ENCODE measurements at regions not wholly inside any gene's neighbourhood (a gene's known extent, or its start where the extent isn't known, plus 50 kb on each side); places are given as distances from the start of the nearest gene placed in this dataset.
"Not testable (repeated sequence)": the region's sequence is repeated elsewhere in the genome, so short reads cannot be mapped to it uniquely, and the experiment has no call there.

DNA sequence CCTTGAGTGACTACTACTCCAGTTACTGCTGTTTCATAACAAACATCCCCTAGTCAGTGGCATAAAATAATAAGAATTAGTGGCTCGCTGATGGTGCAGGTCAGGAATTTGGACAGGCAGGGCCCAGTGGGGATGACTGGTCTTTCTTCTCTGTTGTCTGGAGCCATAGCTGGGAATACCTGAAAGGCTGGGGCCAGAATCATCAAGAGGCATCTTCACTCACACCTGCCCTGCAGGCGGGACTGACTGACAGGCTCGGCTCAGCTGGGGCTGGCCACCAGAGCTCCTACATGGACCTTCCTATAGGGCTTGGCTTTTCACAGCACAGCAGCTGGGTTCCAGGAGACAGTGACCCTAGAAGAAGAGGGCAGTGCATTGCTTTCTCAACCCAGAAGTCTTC lies 148.8 kb upstream of the ATP10A start:
- H3K27ac Mint-ChIP-seq = no peak overlapping the region
- no peaks in the 10 kb centered on the region for H3K36me3 Mint-ChIP-seq
- H3K9me3 Mint-ChIP-seq = no peaks in the 10 kb centered on the region
- peaks cover 12% of the 10 kb centered on the region for H3K27me3 Mint-ChIP-seq
- H3K4me3 Mint-ChIP-seq = no peak overlapping the region
- H3K4me1 Mint-ChIP-seq = no peaks in the 10 kb centered on the region

DNA sequence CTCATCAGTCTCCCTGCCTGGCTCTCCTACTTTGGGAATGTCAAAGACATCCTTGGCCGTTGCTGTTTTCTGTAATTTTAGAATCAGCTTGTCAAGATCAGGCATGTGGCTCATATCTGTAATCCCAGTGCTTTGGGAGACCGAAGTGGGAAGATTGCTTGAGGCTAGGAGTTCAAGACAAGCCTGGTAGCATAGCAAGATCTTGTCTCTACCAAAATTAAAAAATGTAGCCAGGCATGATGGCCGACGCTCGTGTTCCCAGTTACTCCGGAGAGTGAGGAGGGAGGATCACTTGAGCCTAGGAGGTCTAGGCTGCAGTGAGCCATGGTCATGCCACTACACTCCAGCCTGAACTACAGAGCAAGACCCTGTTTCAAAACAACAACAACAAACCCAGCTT lies 144.0 kb upstream of the ATP10A start:
- Mint-ChIP-seq H3K9me3 (no peaks in the 10 kb centered on the region), H3K27ac (no peak overlapping the region), H3K4me3 (no peak overlapping the region), H3K36me3 (no peaks in the 10 kb centered on the region), H3K4me1 (no peaks in the 10 kb centered on the region), H3K27me3 (peaks cover 5% of the 10 kb centered on the region)

DNA sequence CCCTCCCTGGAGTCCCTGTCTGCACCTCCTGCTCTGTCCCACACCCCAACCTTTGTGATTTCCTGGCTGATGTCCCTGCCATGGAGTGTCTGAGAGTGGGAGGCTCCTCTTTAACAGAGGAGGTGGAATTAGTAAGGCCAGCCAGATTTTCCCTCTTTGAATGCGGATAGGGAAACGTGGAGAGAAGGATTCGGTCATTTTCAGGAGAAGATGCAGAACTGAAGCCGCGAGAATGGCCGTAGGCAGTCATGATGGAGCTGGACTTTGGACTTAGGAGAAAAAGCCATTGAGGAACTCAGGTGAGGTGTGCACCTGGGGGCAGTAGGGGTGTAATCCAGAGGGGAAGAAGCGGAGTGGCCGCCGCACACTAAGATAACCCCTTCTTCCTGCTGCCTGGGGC lies 138.1 kb upstream of the ATP10A start:
- no peaks in the 10 kb centered on the region for H3K4me1 Mint-ChIP-seq
- H3K36me3 Mint-ChIP-seq = no peaks in the 10 kb centered on the region
- no peak overlapping the region for H3K27ac Mint-ChIP-seq
- H3K4me3 Mint-ChIP-seq = no peak overlapping the region
- no peaks in the 10 kb centered on the region for H3K9me3 Mint-ChIP-seq
- peaks cover 3% of the 10 kb centered on the region for H3K27me3 Mint-ChIP-seq

DNA sequence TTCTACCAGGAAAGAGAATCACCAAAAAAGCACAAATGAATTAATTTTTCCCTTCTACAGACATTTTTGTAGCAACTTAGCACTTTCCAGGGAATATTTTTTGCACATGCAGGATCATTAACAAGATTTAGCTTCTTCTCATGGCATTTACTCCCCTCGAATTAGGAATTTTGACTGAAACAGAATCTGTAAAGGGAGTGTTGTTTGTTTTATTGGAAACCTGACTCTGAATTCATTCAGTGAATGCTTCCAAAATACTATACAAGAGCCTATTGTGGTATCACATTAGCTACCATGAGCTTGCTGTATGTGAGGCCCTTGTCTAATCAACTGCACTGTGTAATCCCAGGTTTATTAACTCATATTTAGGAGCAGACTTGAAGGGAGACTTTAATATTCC lies 130.4 kb upstream of the ATP10A start:
- no peaks in the 10 kb centered on the region for H3K4me1 Mint-ChIP-seq
- H3K9me3 Mint-ChIP-seq = no peaks in the 10 kb centered on the region
- H3K36me3 Mint-ChIP-seq = no peaks in the 10 kb centered on the region
- no peak overlapping the region for H3K27ac Mint-ChIP-seq
- H3K4me3 Mint-ChIP-seq = no peak overlapping the region
- no peaks in the 10 kb centered on the region for H3K27me3 Mint-ChIP-seq

DNA sequence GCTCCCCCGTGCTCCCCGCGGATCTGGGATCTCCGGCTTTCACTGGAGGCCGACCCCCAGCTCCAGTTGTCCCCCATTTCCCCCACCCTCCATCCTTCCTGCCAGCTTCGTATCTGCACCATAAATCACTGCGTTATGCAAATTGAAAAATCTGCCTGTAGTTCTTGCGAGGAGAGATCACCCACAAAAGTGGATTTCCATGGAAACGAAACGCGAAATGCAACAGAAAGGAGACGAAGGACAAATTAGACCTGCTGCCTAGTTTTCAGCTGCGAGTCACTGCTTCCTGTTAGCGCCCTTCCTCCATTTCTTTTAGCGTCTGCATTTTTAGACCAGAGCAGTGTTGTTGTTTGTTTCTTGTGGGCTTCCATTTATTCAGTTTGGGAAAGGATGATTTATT lies 127.1 kb upstream of the ATP10A start:
- Mint-ChIP-seq H3K4me1 (no peaks in the 10 kb centered on the region), H3K27me3 (no peaks in the 10 kb centered on the region), H3K36me3 (no peaks in the 10 kb centered on the region), H3K4me3 (no peak overlapping the region), H3K9me3 (no peaks in the 10 kb centered on the region), H3K27ac (no peak overlapping the region)

DNA sequence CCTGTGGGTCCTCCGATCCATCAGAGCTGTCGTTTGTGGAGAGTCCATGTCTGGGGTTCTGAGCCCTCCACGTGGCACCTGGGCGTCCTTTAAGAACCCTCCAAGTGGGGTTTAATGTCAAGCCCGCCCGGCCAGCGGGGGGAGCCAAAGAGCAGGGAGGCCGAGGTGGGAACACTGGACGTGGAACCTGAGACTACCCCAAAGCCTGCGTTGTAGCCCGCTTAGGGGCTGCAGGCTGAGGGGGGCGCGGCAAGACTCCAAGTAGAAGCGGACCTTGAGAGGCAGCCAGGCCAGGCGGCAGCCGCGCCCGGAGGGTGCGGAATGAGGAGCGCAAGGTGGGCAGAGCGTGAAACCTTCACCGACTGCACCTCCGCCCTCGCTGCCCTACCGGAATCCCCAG lies 126.2 kb upstream of the ATP10A start:
- no peaks in the 10 kb centered on the region for H3K9me3 Mint-ChIP-seq

DNA sequence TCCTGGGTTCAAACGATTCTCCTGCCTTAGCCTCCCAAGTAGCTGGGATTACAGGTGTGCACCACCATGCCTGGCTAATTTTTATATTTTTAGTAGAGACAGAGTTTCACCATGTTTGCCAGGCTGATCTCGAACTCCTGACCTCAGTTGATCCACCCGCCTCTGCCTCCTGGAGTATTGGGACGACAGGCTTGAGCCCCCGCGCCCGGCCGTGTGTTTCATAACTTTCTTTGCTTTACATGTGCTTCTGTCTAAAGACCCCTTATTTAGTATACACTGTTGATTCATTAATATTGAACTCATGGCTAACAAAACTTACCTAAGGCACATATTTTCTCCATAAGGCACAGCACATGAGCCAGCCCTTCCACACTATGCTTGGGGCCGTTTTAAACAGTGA lies 125.6 kb upstream of the ATP10A start:
- not testable (repeated sequence) for H3K4me1 Mint-ChIP-seq, H3K4me3 Mint-ChIP-seq, H3K9me3 Mint-ChIP-seq, H3K36me3 Mint-ChIP-seq, H3K27ac Mint-ChIP-seq, H3K27me3 Mint-ChIP-seq

More for the DNA sequence above, 126.2 kb upstream of the ATP10A start:
- Mint-ChIP-seq H3K4me3 (no peak overlapping the region), H3K36me3 (no peaks in the 10 kb centered on the region), H3K4me1 (no peaks in the 10 kb centered on the region), H3K27me3 (no peaks in the 10 kb centered on the region), H3K27ac (no peak overlapping the region)

DNA sequence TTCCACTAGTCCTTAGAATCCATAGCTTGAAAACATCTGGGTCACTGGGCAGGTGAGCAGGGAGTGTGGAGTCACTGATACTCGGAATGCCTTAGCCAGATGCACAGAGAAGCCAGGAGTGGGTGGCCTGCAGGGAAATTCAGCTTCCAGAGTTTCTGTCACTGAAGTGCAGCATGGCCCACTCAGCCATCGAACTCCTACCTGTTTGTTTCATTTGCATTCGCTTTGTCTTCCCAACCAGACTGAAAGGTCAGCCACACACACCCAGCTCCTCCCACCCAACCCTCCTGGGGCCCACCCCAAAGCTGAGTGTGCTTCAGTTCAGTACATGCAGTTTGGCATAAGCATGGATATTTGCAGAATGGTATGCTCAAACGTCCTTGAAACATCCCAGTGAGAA lies 124.5 kb upstream of the ATP10A start:
- Mint-ChIP-seq H3K27me3 (no peaks in the 10 kb centered on the region), H3K4me1 (no peaks in the 10 kb centered on the region), H3K4me3 (no peak overlapping the region), H3K9me3 (no peaks in the 10 kb centered on the region), H3K36me3 (no peaks in the 10 kb centered on the region), H3K27ac (no peak overlapping the region)

DNA sequence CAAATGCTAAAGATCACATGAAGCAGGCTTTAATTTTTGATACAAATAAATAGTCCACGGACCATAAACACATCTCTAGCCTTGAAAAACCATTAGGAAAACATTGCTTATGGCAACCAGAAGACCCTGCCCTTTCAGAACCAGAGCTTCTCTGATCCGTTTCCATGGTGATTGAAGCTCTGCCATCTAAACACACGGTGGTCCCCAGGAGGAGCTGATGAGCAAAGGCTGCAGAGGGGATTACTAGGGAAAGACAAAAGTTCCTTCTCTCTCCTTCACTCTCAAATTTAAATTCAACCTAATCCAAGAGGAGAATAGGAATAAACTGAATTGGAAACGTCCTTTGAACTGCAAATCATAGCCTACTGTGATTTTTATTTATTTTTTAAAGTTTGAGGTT lies 122.0 kb upstream of the ATP10A start:
- Mint-ChIP-seq H3K36me3 (no peaks in the 10 kb centered on the region), H3K9me3 (no peaks in the 10 kb centered on the region), H3K27me3 (no peaks in the 10 kb centered on the region), H3K4me1 (no peaks in the 10 kb centered on the region), H3K27ac (no peak overlapping the region), H3K4me3 (no peak overlapping the region)

DNA sequence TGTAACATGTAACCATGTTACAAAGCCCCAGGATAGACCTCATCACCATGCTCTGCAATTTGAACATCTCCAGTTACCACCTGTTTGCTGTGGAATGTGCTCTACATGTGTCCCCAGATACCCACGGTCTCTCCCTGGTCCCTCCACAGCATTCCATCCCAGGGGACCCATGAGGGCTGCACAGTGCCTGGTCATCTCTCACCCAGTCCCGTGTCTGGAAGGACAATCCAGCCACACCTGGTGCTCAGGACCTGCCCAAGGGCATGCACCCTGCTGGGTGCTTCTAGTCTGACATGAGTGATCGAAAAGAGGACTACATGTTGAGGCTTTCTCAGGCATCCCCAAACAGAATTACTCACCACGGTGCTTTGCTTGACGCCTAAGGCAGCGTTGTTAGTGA lies 119.6 kb upstream of the ATP10A start:
- Mint-ChIP-seq H3K4me1 (no peaks in the 10 kb centered on the region), H3K4me3 (no peak overlapping the region), H3K27ac (no peak overlapping the region)

DNA sequence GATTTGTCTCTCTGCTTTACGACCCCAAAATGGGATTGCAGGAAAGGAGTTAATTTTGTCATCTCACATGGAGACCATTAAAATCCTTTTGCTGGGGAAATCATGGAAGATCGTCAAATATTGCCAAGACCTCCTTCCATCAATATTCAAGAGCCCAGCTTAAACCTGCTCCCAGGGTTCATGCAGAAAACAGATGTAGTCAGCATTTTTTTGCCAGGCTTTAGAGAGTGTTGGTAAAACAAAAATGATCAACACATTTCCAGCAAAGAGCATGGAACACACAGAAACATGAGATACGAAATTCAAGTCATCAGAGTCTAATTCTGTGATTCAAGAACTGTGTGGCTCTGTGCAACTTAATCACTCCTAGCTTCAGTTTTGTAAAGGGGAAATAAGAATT lies 118.0 kb upstream of the ATP10A start:
- no peaks in the 10 kb centered on the region for H3K9me3 Mint-ChIP-seq
- H3K4me3 Mint-ChIP-seq = no peak overlapping the region
- no peaks in the 10 kb centered on the region for H3K27me3 Mint-ChIP-seq
- H3K4me1 Mint-ChIP-seq = no peaks in the 10 kb centered on the region
- H3K36me3 Mint-ChIP-seq = no peaks in the 10 kb centered on the region
- H3K27ac Mint-ChIP-seq = no peak overlapping the region

More for the DNA sequence above, 119.6 kb upstream of the ATP10A start:
- no peaks in the 10 kb centered on the region for H3K9me3 Mint-ChIP-seq
- H3K36me3 Mint-ChIP-seq = no peaks in the 10 kb centered on the region
- H3K27me3 Mint-ChIP-seq = no peaks in the 10 kb centered on the region

DNA sequence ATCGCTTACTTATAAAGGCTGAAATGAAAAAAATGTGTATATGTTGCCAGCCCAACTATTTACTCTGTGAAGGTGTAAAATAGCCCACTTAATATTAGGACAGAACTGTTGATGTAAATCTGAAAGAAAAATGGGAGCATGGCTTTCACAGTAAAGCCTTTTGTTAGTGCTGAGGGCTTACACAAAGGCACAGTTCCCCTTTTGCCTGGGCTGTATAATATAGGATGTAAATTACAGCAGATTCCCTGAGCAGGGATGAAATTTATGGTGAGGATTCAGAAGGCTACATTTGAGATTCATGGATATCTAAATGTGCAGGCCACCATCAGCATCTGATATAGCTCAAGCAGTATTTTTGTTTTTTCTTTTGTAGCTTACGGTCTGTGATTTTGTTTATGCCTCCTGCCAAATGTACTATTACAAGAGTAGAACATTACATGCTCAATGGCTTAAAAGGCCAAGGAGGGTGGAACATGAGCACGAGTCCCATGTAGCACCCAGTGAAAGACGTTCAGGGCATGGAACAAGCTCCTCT lies 109.1 kb upstream of the ATP10A start:
- H3K36me3 Mint-ChIP-seq = no peaks in the 10 kb centered on the region
- no peak overlapping the region for H3K4me3 Mint-ChIP-seq
- no peaks in the 10 kb centered on the region for H3K9me3 Mint-ChIP-seq
- no peak overlapping the region for H3K27ac Mint-ChIP-seq
- no peaks in the 10 kb centered on the region for H3K27me3 Mint-ChIP-seq
- H3K4me1 Mint-ChIP-seq = no peaks in the 10 kb centered on the region

DNA sequence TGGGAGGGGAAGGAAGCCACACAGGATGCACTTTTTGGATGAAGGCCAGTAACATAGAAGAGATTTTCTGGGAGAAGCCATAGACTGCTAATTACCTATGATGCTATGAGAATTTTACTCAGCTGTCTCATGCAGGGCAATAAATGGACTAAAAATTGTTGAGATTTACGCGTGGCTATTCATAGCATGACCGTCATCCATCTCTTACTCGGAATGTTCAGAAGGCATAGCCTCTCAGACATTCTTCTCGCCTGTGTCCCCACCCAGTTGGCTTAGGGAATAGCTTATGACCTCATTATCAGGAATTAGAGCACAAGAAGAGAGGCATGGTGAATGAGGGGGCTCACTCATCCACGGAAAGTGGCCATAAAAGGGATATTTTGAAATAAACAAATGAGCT lies 107.9 kb upstream of the ATP10A start:
- Mint-ChIP-seq H3K4me1 (no peaks in the 10 kb centered on the region), H3K36me3 (no peaks in the 10 kb centered on the region), H3K27ac (no peak overlapping the region), H3K27me3 (no peaks in the 10 kb centered on the region), H3K9me3 (no peaks in the 10 kb centered on the region), H3K4me3 (no peak overlapping the region)

DNA sequence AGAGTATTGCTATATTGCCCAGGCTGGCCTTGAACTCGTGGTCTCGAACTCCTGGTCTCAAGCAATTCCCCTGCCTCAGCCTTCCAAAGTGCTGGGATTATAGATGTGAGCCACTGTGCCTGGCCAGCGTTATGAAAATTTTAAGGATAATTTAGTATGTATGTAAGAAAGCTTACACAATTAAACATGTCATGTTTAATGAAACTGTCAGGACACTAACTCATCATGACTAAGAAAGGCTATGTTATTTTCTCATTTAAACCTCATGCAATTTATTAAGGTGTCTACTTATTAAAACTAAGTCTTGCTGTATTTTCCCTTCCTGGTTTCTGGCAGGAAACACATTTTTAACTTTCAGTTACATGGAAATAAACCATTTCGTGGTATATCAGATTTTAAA lies 106.8 kb upstream of the ATP10A start:
- no peaks in the 10 kb centered on the region for H3K4me1 Mint-ChIP-seq
- H3K27me3 Mint-ChIP-seq = no peaks in the 10 kb centered on the region
- H3K9me3 Mint-ChIP-seq = no peaks in the 10 kb centered on the region

DNA sequence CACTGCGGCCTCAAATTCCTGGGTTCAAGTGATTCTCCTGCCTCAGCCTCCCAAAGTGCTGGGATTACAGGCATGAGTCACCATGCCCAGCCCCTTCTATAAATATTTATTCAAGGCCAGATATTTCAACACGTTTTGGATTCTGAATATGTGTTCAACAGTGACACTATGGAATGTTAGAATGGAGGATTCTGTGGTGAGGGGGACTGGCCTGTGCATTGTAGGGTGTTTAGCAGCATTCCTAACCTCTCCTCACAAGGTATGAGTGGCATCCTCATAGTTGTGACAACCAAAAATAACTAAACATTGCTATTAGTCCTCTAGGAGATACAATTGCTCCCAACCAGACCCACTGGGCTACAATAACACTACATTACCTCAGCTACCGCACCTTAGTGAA lies 104.0 kb upstream of the ATP10A start:
- Mint-ChIP-seq H3K9me3 (no peaks in the 10 kb centered on the region), H3K36me3 (no peaks in the 10 kb centered on the region), H3K4me1 (no peaks in the 10 kb centered on the region), H3K4me3 (no peak overlapping the region), H3K27ac (no peak overlapping the region), H3K27me3 (no peaks in the 10 kb centered on the region)

More for the DNA sequence above, 106.8 kb upstream of the ATP10A start:
- Mint-ChIP-seq H3K27ac (no peak overlapping the region), H3K4me3 (no peak overlapping the region), H3K36me3 (no peaks in the 10 kb centered on the region)

DNA sequence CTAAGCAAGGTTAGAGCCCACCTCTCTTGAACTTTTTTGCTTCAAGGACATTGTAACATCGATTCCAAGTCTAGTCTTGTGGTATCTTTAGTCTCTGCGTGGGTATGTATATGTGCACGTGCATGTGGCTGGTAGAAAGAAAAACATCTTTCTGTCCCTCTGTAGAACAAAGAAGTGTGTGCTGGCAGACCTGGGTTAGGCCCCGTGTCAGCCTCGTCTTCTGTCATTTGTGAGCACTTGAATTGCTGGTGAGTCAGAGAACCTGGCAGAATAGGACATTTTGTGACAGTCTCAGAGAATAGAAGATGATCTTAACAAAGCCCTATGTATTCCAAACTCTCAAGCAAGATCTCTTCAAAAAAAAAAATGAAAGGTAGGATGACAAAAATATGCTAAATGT lies 102.2 kb upstream of the ATP10A start:
- no peak overlapping the region for H3K27ac Mint-ChIP-seq
- H3K9me3 Mint-ChIP-seq = no peaks in the 10 kb centered on the region
- no peaks in the 10 kb centered on the region for H3K36me3 Mint-ChIP-seq
- H3K27me3 Mint-ChIP-seq = no peaks in the 10 kb centered on the region
- no peak overlapping the region for H3K4me3 Mint-ChIP-seq
- no peaks in the 10 kb centered on the region for H3K4me1 Mint-ChIP-seq

DNA sequence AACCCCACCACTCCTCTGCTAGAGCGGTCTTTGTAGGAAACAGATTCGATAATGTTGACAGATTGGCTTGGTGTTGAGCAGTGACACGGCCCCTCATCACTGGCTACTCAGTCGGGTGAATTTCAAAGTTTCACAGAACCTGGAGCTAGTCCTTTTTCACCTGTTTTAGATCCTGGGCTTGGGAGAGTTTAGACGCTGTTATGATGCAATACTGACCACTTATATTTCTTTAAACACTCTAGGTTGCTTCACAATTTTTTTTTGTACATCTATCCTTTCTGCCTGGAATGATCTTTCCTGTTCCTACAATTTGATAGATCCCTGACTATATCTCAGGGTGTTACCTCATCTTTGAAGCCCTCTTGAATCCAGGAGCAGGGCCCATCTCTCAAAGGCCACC lies 97.1 kb upstream of the ATP10A start:
- Mint-ChIP-seq H3K4me3 (no peak overlapping the region), H3K4me1 (no peaks in the 10 kb centered on the region), H3K9me3 (no peaks in the 10 kb centered on the region), H3K36me3 (no peaks in the 10 kb centered on the region), H3K27me3 (peaks cover 1% of the 10 kb centered on the region), H3K27ac (no peak overlapping the region)
